ENCODE measurements at regions not wholly inside any gene's neighbourhood (a gene's known extent, or its start where the extent isn't known, plus 50 kb on each side); places are given as distances from the start of the nearest gene placed in this dataset.
A peak's percentile ranks its signal among the peaks of the same experiment; 100 is the strongest.

GRCh38 chr6:92159046-92159445, 1260.3 kb downstream of the EPHA7 start:
- H3K36me3 Mint-ChIP-seq (ENCODE audit: unreplicated experiment): no peaks in the 10 kb centered on the region
- no peak overlapping the region for H3K4me3 Mint-ChIP-seq (ENCODE audit: unreplicated experiment)
- H3K4me1 Mint-ChIP-seq (ENCODE audit: low read depth, unreplicated experiment): no peaks in the 10 kb centered on the region

DNA sequence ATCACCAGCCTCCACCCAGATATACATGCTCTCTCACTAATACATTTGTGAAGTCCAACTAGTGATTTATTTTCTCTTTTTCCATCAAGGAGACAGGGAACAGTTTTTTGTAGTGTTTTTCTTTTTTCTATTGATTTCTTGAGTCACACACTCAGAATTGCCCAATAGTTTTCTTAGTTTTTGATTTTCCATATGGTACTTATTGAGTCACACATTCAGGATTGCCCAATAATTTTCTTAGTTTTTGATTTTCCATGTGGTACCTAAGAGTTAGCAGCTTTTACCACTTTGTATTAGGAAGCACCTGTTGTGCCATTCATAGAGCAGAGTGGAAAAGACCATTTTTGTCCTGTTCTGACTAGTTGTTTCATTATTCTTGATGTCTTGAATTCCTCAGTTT, 1268.8 kb downstream of the EPHA7 start:
- Mint-ChIP-seq H3K4me1 (ENCODE audit: low read depth, unreplicated experiment) (no peaks in the 10 kb centered on the region), H3K9me3 (ENCODE audit: unreplicated experiment) (no peaks in the 10 kb centered on the region), H3K4me3 (ENCODE audit: unreplicated experiment) (no peak overlapping the region), H3K27ac (ENCODE audit: unreplicated experiment) (no peak overlapping the region), H3K36me3 (ENCODE audit: unreplicated experiment) (peaks cover 4% of the 10 kb centered on the region), H3K27me3 (ENCODE audit: unreplicated experiment) (peaks cover 2% of the 10 kb centered on the region)
- TF ChIP-seq, protein P1, sequence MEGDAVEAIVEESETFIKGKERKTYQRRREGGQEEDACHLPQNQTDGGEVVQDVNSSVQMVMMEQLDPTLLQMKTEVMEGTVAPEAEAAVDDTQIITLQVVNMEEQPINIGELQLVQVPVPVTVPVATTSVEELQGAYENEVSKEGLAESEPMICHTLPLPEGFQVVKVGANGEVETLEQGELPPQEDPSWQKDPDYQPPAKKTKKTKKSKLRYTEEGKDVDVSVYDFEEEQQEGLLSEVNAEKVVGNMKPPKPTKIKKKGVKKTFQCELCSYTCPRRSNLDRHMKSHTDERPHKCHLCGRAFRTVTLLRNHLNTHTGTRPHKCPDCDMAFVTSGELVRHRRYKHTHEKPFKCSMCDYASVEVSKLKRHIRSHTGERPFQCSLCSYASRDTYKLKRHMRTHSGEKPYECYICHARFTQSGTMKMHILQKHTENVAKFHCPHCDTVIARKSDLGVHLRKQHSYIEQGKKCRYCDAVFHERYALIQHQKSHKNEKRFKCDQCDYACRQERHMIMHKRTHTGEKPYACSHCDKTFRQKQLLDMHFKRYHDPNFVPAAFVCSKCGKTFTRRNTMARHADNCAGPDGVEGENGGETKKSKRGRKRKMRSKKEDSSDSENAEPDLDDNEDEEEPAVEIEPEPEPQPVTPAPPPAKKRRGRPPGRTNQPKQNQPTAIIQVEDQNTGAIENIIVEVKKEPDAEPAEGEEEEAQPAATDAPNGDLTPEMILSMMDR (IDR thresholded peaks at IDR 0.05; ENCODE audit: partially characterized antibody, unreplicated experiment): no peak
- DNase-seq: no peak

More at GRCh38 chr6:92159046-92159445, 1260.3 kb downstream of the EPHA7 start:
- Mint-ChIP-seq H3K27me3 (ENCODE audit: unreplicated experiment) (peaks cover 2% of the 10 kb centered on the region), H3K27ac (ENCODE audit: unreplicated experiment) (no peak overlapping the region), H3K9me3 (ENCODE audit: unreplicated experiment) (no peaks in the 10 kb centered on the region)
- TF ChIP-seq, protein P1 (IDR thresholded peaks at IDR 0.05; ENCODE audit: partially characterized antibody, unreplicated experiment): peak; percentile 16
- DNase-seq: no peak

GRCh38 chr6:92147246-92147645, 1272.1 kb downstream of the EPHA7 start:
- H3K9me3 Mint-ChIP-seq (ENCODE audit: unreplicated experiment): peaks cover 1% of the 10 kb centered on the region
- peaks cover 2% of the 10 kb centered on the region for H3K27me3 Mint-ChIP-seq (ENCODE audit: unreplicated experiment)
- DNase-seq: no peak

DNA sequence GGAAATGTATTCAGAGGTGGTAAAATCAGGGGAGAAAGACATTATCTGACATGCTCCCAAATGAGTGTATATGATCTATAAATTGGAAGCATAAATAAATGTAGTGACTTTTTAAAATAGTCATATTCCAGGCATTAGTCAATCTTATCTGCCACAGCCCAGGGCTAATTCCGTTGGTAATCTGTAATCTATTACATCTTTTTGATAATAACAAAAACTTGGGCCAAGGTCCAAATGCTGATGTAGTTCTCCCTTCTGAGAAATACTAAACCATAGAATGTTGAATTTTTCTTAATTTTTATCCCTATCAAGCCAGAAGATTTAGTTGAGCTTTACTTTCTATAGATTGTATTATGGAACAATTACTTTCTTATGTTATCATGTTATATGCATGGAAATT, 1279.8 kb downstream of the EPHA7 start:
- H3K36me3 Mint-ChIP-seq (ENCODE audit: unreplicated experiment): no peaks in the 10 kb centered on the region
- TF ChIP-seq, protein P1 (IDR thresholded peaks at IDR 0.05; ENCODE audit: partially characterized antibody, unreplicated experiment): no peak

More at GRCh38 chr6:92147246-92147645, 1272.1 kb downstream of the EPHA7 start:
- Mint-ChIP-seq H3K27ac (ENCODE audit: unreplicated experiment) (no peak overlapping the region), H3K4me1 (ENCODE audit: low read depth, unreplicated experiment) (no peaks in the 10 kb centered on the region), H3K4me3 (ENCODE audit: unreplicated experiment) (no peak overlapping the region), H3K36me3 (ENCODE audit: unreplicated experiment) (peaks cover 4% of the 10 kb centered on the region)
- TF ChIP-seq, protein P1 (IDR thresholded peaks at IDR 0.05; ENCODE audit: partially characterized antibody, unreplicated experiment): no peak

GRCh38 chr6:92132957-92133356, 1286.4 kb downstream of the EPHA7 start:
- Mint-ChIP-seq H3K4me3 (ENCODE audit: unreplicated experiment) (no peak overlapping the region), H3K9me3 (ENCODE audit: unreplicated experiment) (no peaks in the 10 kb centered on the region), H3K27ac (ENCODE audit: unreplicated experiment) (no peak overlapping the region), H3K36me3 (ENCODE audit: unreplicated experiment) (no peaks in the 10 kb centered on the region), H3K4me1 (ENCODE audit: low read depth, unreplicated experiment) (no peaks in the 10 kb centered on the region), H3K27me3 (ENCODE audit: unreplicated experiment) (no peaks in the 10 kb centered on the region)
- TF ChIP-seq, protein P1 (IDR thresholded peaks at IDR 0.05; ENCODE audit: partially characterized antibody, unreplicated experiment): no peak
- no peak for DNase-seq

More for the DNA sequence above, 1279.8 kb downstream of the EPHA7 start:
- no peak for DNase-seq
- Mint-ChIP-seq H3K9me3 (ENCODE audit: unreplicated experiment) (peaks cover 1% of the 10 kb centered on the region), H3K27me3 (ENCODE audit: unreplicated experiment) (no peaks in the 10 kb centered on the region), H3K4me3 (ENCODE audit: unreplicated experiment) (no peak overlapping the region), H3K4me1 (ENCODE audit: low read depth, unreplicated experiment) (no peaks in the 10 kb centered on the region), H3K27ac (ENCODE audit: unreplicated experiment) (no peak overlapping the region)

Measured in glutamatergic neuron (in vitro differentiated cells).